ENCODE measurements at regions not wholly inside any gene's neighbourhood (a gene's known extent, or its start where the extent isn't known, plus 50 kb on each side); places are given as distances from the start of the nearest gene placed in this dataset.

DNA sequence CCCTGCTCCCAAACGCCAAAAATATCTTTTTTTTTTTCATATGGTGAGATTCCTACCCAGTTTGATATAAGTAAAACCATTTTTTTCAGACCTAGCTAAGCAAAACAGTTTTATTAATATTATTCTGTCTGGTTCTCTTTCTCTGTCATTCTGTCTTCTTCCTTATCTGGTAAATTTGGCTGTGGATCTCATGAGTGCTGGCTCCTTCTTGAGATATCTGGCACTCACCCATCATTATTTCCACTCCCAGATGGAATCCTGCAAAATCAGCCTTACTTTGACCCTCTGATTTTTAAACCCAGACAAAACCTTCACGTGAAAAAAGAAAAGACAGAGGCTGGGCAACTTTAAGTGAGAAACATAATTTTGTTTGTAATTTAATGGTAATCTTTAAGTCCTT lies 373.6 kb downstream of the NYAP2 start:
- Histone ChIP-seq H2BK20ac (ENCODE audit: low read depth, low read length, poor library complexity, severe bottlenecking) (no peak overlapping the region), H3K14ac (ENCODE audit: insufficient read depth, low read length) (no peak overlapping the region), H3K79me2 (ENCODE audit: insufficient read depth, low read length) (no peaks in the 10 kb centered on the region), H3K23me2 (ENCODE audit: insufficient read length, low read depth, low read length, poor library complexity, severe bottlenecking) (no peaks in the 10 kb centered on the region), H3K9ac (ENCODE audit: extremely low read depth, insufficient read length, low read length) (no peak overlapping the region), H2BK15ac (ENCODE audit: low read depth, low read length) (no peak overlapping the region), H4K8ac (replicated peaks; ENCODE audit: insufficient read length, low read depth, low read length) (no peak overlapping the region), H2AFZ (ENCODE audit: low read length) (no peak overlapping the region), H3K4ac (ENCODE audit: low read depth, low read length) (no peak overlapping the region), H3K23ac (ENCODE audit: insufficient read length, low read depth, low read length) (no peak overlapping the region), H3K18ac (ENCODE audit: insufficient read length, low read depth, low read length) (no peak overlapping the region), H3T11ph (ENCODE audit: low read length) (no peak overlapping the region), H3K56ac (ENCODE audit: insufficient read length, low read depth, low read length) (no peak overlapping the region), H2AK5ac (ENCODE audit: insufficient read length, low read length) (no peak overlapping the region), H2BK120ac (ENCODE audit: low read depth, low read length, poor library complexity, severe bottlenecking) (no peak overlapping the region), H3K4me1 (ENCODE audit: insufficient read depth, low read length) (no peaks in the 10 kb centered on the region), H3K79me1 (ENCODE audit: insufficient read depth, low read depth, low read length, poor library complexity, severe bottlenecking) (no peaks in the 10 kb centered on the region), H4K91ac (ENCODE audit: insufficient read length, low read depth, low read length) (no peak overlapping the region), H4K20me1 (ENCODE audit: control insufficient read depth, insufficient read depth, insufficient read length) (no peaks in the 10 kb centered on the region), H2BK12ac (ENCODE audit: insufficient read length, low read depth, low read length) (no peak overlapping the region), H3K27ac (ENCODE audit: insufficient read length, low read depth, low read length) (no peak overlapping the region), H4K5ac (ENCODE audit: insufficient read length, low read depth, low read length) (no peak overlapping the region), H3K27me3 (ENCODE audit: insufficient read depth, low read length) (no peaks in the 10 kb centered on the region), H3K9me3 (ENCODE audit: control insufficient read depth, low read depth, low read length) (no peaks in the 10 kb centered on the region), H2BK5ac (ENCODE audit: insufficient read length, low read length) (no peak overlapping the region), H3K4me2 (ENCODE audit: insufficient read depth, insufficient read length, low read length) (no peak overlapping the region)
- H3K4me3 Mint-ChIP-seq: no peak overlapping the region
- no peak overlapping the region for H3K27ac Mint-ChIP-seq
- H3K36me3 Mint-ChIP-seq (ENCODE audit: insufficient read depth in 1 of 3, low read depth in 3 of 3): peaks cover 0 to 5% (median 2%) of the 10 kb centered on the region in 3 experiments; a peak in 1 of 7 replicates
- no CpG with 5 or more reads among the region's 2 CpGs for WGBS (ENCODE audit: extremely low coverage, insufficient read length, low lambda C conversion rate)
- no peaks in the 10 kb centered on the region for H3K4me1 Mint-ChIP-seq
- TF ChIP-seq CTCF (conservative IDR thresholded peaks at IDR 0.05): no peak
- H3K9me3 Mint-ChIP-seq: peaks cover 4% of the 10 kb centered on the region in 2 experiments; a peak in 1 of 5 replicates
- no peaks in the 10 kb centered on the region for H3K27me3 Mint-ChIP-seq (ENCODE audit: low read depth)
- no peak for DNase-seq

All from H9 (cell line).